Cardiac muscle cell (in vitro differentiated cells and primary cell): ENCODE measurements at regions not wholly inside any gene's neighbourhood (a gene's known extent, or its start where the extent isn't known, plus 50 kb on each side); places are given as distances from the start of the nearest gene placed in this dataset.

ENCODE experiments used
- DNase-seq, 2 donors: peaks; one replicate each; pipeline versions ENCODE4 v3.0.0 to v3.0.0-alpha.2; 2010 to 2017; ENCODE audit warnings: low read depth in 1 of 2, low spot score in 1 of 2
- H3K27ac ChIP-seq: fragments of 200-600 bp; sonication (generic); 2 replicates; pipeline ENCODE4 v1.5.1; 2016
- H3K27me3 ChIP-seq: fragments of 200-600 bp; sonication (generic); 2 replicates; pipeline ENCODE4 v1.6.0; 2016; ENCODE audit warnings: control low read depth
- H3K36me3 ChIP-seq: fragments of 200-600 bp; sonication (generic); 2 replicates; pipeline ENCODE4 v1.5.1; 2016; ENCODE audit warnings: control low read depth
- H3K4me1 ChIP-seq: fragments of 200-600 bp; sonication (generic); 2 replicates; pipeline ENCODE4 v1.8.1; 2017; ENCODE audit warnings: low read depth, mild to moderate bottlenecking, mixed run types
- H3K4me3 ChIP-seq: fragments of 200-600 bp; sonication (generic); 2 replicates; pipeline ENCODE4 v1.5.1; 2016; ENCODE audit warnings: mild to moderate bottlenecking
- H3K9me3 ChIP-seq: fragments of 200-600 bp; sonication (generic); 2 replicates; pipeline ENCODE4 v1.5.1; 2017; ENCODE audit warnings: low read depth, mild to moderate bottlenecking, control low read depth
- CTCF ChIP-seq: IDR thresholded peaks from 2 replicates; pipeline ENCODE4 v1.5.1; 2012; ENCODE audit warnings: low read depth, mild to moderate bottlenecking, low read length

GRCh38 chr3:86673991-86674390 lies 317.0 kb downstream of the VGLL3 start:
- Histone ChIP-seq H3K4me3 (no peak overlapping the region), H3K9me3 (no peaks in the 10 kb centered on the region), H3K27ac (no peak overlapping the region), H3K36me3 (no peaks in the 10 kb centered on the region), H3K4me1 (no peaks in the 10 kb centered on the region), H3K27me3 (no peaks in the 10 kb centered on the region)
- DNase-seq, result no peak
- TF ChIP-seq CTCF, result no peak

- no peak for TF ChIP-seq CTCF
- DNase-seq, result no peak
- no peaks in the 10 kb centered on the region for H3K27me3 ChIP-seq
- H3K27ac ChIP-seq, result no peak overlapping the region
- no peaks in the 10 kb centered on the region for H3K4me1 ChIP-seq
- no peaks in the 10 kb centered on the region for H3K36me3 ChIP-seq
- H3K9me3 ChIP-seq, result no peaks in the 10 kb centered on the region
- H3K4me3 ChIP-seq, result no peak overlapping the region
These were observed 329.1 kb downstream of the VGLL3 start for GRCh38 chr3:86661817-86662216.

GRCh38 chr3:86658876-86659275 lies 332.1 kb downstream of the VGLL3 start:
- H3K27ac ChIP-seq, result no peak overlapping the region
- no peaks in the 10 kb centered on the region for H3K9me3 ChIP-seq
- no peaks in the 10 kb centered on the region for H3K36me3 ChIP-seq
- no peak overlapping the region for H3K4me3 ChIP-seq
- TF ChIP-seq CTCF, result no peak
- H3K4me1 ChIP-seq, result no peaks in the 10 kb centered on the region
- H3K27me3 ChIP-seq, result no peaks in the 10 kb centered on the region
- DNase-seq, result no peak

- H3K4me3 ChIP-seq, result no peak overlapping the region
- H3K9me3 ChIP-seq, result no peaks in the 10 kb centered on the region
- no peaks in the 10 kb centered on the region for H3K4me1 ChIP-seq
- H3K27me3 ChIP-seq, result no peaks in the 10 kb centered on the region
- H3K27ac ChIP-seq, result no peak overlapping the region
- TF ChIP-seq CTCF, result no peak
- DNase-seq, result no peak
- H3K36me3 ChIP-seq, result no peaks in the 10 kb centered on the region
These were observed 336.0 kb downstream of the VGLL3 start for GRCh38 chr3:86654806-86655460.

- Histone ChIP-seq H3K36me3 (no peaks in the 10 kb centered on the region), H3K27me3 (no peaks in the 10 kb centered on the region), H3K4me1 (no peaks in the 10 kb centered on the region), H3K4me3 (no peak overlapping the region), H3K27ac (no peak overlapping the region), H3K9me3 (no peaks in the 10 kb centered on the region)
- no peak for DNase-seq
- TF ChIP-seq CTCF, result no peak
These were observed 337.2 kb downstream of the VGLL3 start for GRCh38 chr3:86653661-86654205.

- no peak overlapping the region for H3K27ac ChIP-seq
- no peaks in the 10 kb centered on the region for H3K36me3 ChIP-seq
- H3K4me3 ChIP-seq, result no peak overlapping the region
- no peaks in the 10 kb centered on the region for H3K9me3 ChIP-seq
- no peaks in the 10 kb centered on the region for H3K4me1 ChIP-seq
- no peaks in the 10 kb centered on the region for H3K27me3 ChIP-seq
- no peak for DNase-seq
- no peak for TF ChIP-seq CTCF
These were observed 342.9 kb downstream of the VGLL3 start for GRCh38 chr3:86648087-86648486.
